Activated CD8-positive, alpha-beta memory T cell treated with anti-CD3 and anti-CD28 coated beads for 4 hours (primary cell): ENCODE measurements at regions not wholly inside any gene's neighbourhood (a gene's known extent, or its start where the extent isn't known, plus 50 kb on each side); places are given as distances from the start of the nearest gene placed in this dataset.
"Not testable (repeated sequence)": the region's sequence is repeated elsewhere in the genome, so short reads cannot be mapped to it uniquely, and the experiment has no call there.

Source experiments
- DNase-seq, 2 donors: peaks; one replicate each; pipeline ENCODE4 v3.0.0-alpha.2; 2020; ENCODE audit warnings: low read depth in 2 of 2

GRCh38 chr6:22145823-22146677, 150.8 kb downstream of the PRL start:
- no peak for DNase-seq

- no peak for DNase-seq
Observed at GRCh38 chr6:22146678-22146930, 150.2 kb downstream of the PRL start.

GRCh38 chr6:22146931-22147701, 149.7 kb downstream of the PRL start:
- DNase-seq, result no peak

- no peak for DNase-seq
Observed at GRCh38 chr6:22147921-22148776, 148.7 kb downstream of the PRL start.

GRCh38 chr6:22149096-22149495, 147.7 kb downstream of the PRL start:
- DNase-seq, result no peak

- no peak for DNase-seq
Observed at GRCh38 chr6:22149501-22150367, 147.1 kb downstream of the PRL start.

- no peak for DNase-seq
Observed at GRCh38 chr6:22150368-22151035, 146.3 kb downstream of the PRL start.

GRCh38 chr6:22151892-22152291, 144.9 kb downstream of the PRL start:
- DNase-seq, result no peak

GRCh38 chr6:22152841-22153240, 144.0 kb downstream of the PRL start:
- no peak for DNase-seq

GRCh38 chr6:22153384-22154158, 143.3 kb downstream of the PRL start:
- no peak for DNase-seq

GRCh38 chr6:22155551-22155950, 141.3 kb downstream of the PRL start:
- DNase-seq, result no peak

GRCh38 chr6:22157233-22157632, 139.6 kb downstream of the PRL start:
- no peak for DNase-seq

- no peak for DNase-seq
Observed at GRCh38 chr6:22164236-22164635, 132.6 kb downstream of the PRL start.

GRCh38 chr6:22171006-22171405, 125.8 kb downstream of the PRL start:
- DNase-seq, result not testable (repeated sequence)

GRCh38 chr6:22171885-22172284, 125.0 kb downstream of the PRL start:
- DNase-seq, result not testable (repeated sequence)

- no peak for DNase-seq
Observed at GRCh38 chr6:22173311-22173710, 123.5 kb downstream of the PRL start.

- not testable (repeated sequence) for DNase-seq
Observed at GRCh38 chr6:22180250-22180649, 116.6 kb downstream of the PRL start.

GRCh38 chr6:22184371-22184770, 112.5 kb downstream of the PRL start:
- no peak for DNase-seq

GRCh38 chr6:22189946-22190345, 106.9 kb downstream of the PRL start:
- DNase-seq, result no peak
